ENCODE measurements at regions not wholly inside any gene's neighbourhood (a gene's known extent, or its start where the extent isn't known, plus 50 kb on each side); places are given as distances from the start of the nearest gene placed in this dataset.

- DNase-seq, result no peak
Measured at GRCh38 chr16:79267781-79268180, 332.8 kb downstream of the MAF start.

DNA sequence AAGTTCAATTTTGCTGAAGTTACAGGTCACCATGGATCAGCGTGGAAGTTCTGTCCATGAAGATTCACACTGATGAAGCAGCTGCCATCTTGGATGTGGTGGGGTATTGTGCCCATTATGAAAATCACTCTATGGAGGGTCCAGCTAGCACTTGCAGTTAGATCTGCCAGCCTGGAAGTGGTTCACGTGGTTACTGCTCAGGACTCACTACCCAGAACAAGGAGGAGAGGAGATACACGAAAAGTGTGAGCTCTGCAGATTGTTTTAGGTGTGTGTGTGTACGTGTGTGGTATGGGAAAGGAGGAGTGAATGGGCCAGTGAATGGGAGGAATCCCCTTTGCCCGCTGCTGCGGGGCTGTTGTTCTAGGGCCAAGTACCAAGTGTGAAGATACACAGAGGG lies 333.4 kb downstream of the MAF start:
- DNase-seq, result no peak

DNA sequence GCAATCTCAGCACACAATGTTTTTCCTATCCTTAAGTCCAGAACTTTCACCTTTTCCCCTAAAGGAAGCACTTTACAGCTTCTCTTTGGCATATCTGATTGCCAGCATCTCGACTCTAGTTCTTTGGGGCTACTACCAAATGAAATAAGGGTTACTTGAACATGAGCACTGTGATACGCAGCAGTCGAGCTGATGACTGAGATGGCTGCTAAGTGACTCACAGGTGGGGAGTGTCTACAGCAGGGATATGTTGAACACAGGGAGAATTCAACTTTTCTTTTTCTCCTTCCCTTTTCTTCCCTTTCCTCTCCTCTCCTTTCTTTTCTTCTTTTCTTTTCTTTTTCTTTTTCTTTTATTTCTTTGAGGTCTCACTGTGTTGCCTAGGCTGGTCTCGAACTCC lies 334.8 kb downstream of the MAF start:
- DNase-seq, result no peak

DNA sequence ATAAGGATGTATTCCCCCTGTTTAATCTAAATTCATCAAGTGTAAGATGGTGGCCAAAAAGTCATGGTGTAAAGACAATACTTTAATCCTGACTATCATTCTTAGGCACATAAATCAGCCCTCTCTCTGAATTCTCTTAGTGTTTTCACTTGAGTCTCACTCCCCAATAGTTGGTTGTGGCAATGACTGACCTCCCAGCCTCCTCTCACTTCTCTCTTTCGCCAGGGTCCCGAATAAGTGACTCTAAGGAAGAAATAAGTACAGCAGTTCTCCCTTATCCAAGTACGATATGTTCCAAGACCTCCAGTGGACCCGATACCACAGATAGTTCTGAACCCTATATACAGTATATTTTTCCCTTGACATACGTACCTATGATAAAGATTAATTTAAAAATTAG lies 335.3 kb downstream of the MAF start:
- no peak for DNase-seq

- no peak for DNase-seq
Measured at GRCh38 chr16:79264237-79265109, 336.1 kb downstream of the MAF start.

- no peak for DNase-seq
Measured at GRCh38 chr16:79263425-79263824, 337.1 kb downstream of the MAF start.

Measured in muscle of back (tissue), 3 donors.